ENCODE measurements at regions not wholly inside any gene's neighbourhood (a gene's known extent, or its start where the extent isn't known, plus 50 kb on each side); places are given as distances from the start of the nearest gene placed in this dataset.

DNA sequence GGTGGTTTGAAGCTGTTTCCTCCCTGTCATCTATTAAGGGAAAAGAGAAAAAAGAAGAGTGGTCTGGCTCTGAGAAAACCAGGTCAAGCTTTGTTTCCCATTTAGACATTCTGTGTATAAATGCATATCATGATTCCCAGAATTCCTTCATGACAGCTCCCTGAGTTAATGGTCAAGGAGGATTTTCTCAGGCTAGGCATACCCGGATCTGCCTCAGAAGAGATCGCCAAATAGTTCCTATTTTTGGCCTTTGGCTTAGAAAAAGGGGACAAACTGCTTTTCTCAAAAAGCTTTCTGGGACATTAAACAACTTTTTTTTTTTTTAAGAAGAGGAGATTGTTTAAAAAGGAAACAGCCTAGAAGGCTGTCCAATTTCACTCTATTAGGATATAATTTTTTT, 53.5 kb upstream of the PIP4K2A start:
- DNase-seq (ENCODE audit: low spot score), result no peak
- no peaks in the 10 kb centered on the region for H3K9me3 ChIP-seq (ENCODE audit: low read depth)
- H3K4me1 ChIP-seq (ENCODE audit: insufficient read depth), result no peaks in the 10 kb centered on the region
- no peaks in the 10 kb centered on the region for H4K20me1 ChIP-seq (ENCODE audit: insufficient read depth, poor library complexity, severe bottlenecking)
- no peak overlapping the region for H2AFZ ChIP-seq
- TF ChIP-seq EZH2 (IDR thresholded peaks at IDR 0.05; ENCODE audit: borderline replicate concordance), result no peak
- TF ChIP-seq, protein P1, sequence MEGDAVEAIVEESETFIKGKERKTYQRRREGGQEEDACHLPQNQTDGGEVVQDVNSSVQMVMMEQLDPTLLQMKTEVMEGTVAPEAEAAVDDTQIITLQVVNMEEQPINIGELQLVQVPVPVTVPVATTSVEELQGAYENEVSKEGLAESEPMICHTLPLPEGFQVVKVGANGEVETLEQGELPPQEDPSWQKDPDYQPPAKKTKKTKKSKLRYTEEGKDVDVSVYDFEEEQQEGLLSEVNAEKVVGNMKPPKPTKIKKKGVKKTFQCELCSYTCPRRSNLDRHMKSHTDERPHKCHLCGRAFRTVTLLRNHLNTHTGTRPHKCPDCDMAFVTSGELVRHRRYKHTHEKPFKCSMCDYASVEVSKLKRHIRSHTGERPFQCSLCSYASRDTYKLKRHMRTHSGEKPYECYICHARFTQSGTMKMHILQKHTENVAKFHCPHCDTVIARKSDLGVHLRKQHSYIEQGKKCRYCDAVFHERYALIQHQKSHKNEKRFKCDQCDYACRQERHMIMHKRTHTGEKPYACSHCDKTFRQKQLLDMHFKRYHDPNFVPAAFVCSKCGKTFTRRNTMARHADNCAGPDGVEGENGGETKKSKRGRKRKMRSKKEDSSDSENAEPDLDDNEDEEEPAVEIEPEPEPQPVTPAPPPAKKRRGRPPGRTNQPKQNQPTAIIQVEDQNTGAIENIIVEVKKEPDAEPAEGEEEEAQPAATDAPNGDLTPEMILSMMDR (IDR thresholded peaks at IDR 0.05; ENCODE audit: poor library complexity), result no peak
- no peak for TF ChIP-seq EZH2phosphoT487 (IDR thresholded peaks at IDR 0.05; ENCODE audit: low read depth, severe bottlenecking, unreplicated experiment)
- H3K27ac ChIP-seq, result no peak overlapping the region
- H3K4me3 ChIP-seq, result no peak overlapping the region
- no peak overlapping the region for H3K4me2 ChIP-seq
- no peaks in the 10 kb centered on the region for H3K9me2 ChIP-seq (replicated peaks; ENCODE audit: insufficient read depth)
- H3K36me3 ChIP-seq (replicated peaks; ENCODE audit: insufficient read depth, low read depth), result no peaks in the 10 kb centered on the region
- WGBS (ENCODE audit: low lambda C conversion rate, missing lambda C conversion rate), result 92% methylated on average over 2 of the region's 2 CpGs
- H3K27me3 ChIP-seq, result no peaks in the 10 kb centered on the region
- H3K79me2 ChIP-seq, result no peaks in the 10 kb centered on the region

DNA sequence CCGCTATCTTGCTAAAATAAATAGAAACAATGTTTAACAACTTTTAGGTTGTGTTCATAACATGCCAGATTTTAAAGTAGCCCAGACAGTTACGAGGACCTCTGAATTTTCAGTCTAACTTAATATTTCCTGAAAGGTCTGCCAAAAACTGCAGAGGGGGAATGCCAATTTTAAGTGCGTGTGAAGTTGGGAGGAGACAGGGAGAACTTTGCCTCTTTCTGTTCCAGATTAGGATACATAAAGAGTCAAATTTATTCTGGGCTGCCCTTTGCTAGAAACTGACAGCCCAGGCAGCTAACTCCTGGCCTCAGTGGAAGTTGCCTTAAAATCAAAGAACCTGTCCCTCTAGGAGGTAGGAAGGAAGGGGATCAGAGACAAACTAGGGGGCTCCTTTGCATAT, 52.3 kb upstream of the PIP4K2A start:
- Histone ChIP-seq H3K27ac (no peak overlapping the region), H3K4me2 (no peak overlapping the region), H4K20me1 (ENCODE audit: insufficient read depth, poor library complexity, severe bottlenecking) (no peaks in the 10 kb centered on the region), H3K9me3 (ENCODE audit: low read depth) (no peaks in the 10 kb centered on the region), H3K79me2 (no peaks in the 10 kb centered on the region), H3K36me3 (replicated peaks; ENCODE audit: insufficient read depth, low read depth) (no peaks in the 10 kb centered on the region), H3K27me3 (no peaks in the 10 kb centered on the region), H2AFZ (no peak overlapping the region), H3K4me1 (ENCODE audit: insufficient read depth) (no peaks in the 10 kb centered on the region), H3K9me2 (replicated peaks; ENCODE audit: insufficient read depth) (no peaks in the 10 kb centered on the region), H3K4me3 (no peak overlapping the region)
- TF ChIP-seq EZH2phosphoT487 (IDR thresholded peaks at IDR 0.05; ENCODE audit: low read depth, severe bottlenecking, unreplicated experiment), result no peak
- TF ChIP-seq, protein P1 (IDR thresholded peaks at IDR 0.05; ENCODE audit: poor library complexity), result no peak
- TF ChIP-seq EZH2 (IDR thresholded peaks at IDR 0.05; ENCODE audit: borderline replicate concordance), result no peak
- DNase-seq (ENCODE audit: low spot score), result no peak
- 67% methylated on average over 3 of the region's 3 CpGs for WGBS (ENCODE audit: low lambda C conversion rate, missing lambda C conversion rate)

DNA sequence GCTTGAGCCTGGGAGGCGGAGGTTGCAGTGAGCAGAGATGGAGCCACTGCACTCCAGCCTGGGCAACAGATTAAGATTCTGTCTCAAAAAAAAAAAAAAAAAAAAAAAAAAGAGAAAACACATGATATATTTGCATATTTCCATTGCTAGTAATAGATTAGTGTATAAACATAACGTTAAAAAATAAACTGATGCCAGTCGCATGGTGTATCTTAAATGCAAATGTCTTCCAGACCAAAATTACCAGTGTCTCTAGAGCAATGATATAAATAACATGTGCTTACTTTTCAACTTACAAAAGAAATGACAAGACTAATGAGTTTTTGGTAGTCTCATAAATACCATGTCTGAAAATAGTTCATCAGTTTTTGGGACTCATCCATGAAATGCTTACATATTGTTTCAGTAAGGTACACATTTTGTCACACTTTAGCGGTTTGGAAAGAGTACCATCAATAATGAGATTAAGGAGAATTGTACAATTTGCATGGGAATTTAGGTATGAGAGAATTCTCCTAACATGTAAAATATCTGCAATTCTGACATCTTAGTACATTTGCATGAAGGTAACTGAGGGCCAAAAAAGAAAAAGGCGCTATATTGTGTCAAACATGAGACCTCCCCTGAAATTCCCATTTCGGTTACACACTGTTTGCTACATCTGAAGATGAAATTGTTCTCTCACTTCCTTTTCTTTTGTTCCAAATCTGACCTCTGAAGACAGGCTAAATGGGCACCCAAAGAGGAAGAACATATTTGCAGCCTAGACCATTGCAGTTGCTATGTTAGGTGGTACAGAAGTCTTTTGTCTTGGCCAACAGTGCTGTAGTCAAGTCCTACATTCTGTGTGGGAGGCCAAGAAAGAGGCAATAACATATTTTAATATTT, 51.5 kb upstream of the PIP4K2A start:
- Histone ChIP-seq H4K20me1 (ENCODE audit: insufficient read depth, poor library complexity, severe bottlenecking) (no peaks in the 10 kb centered on the region), H3K27ac (no peak overlapping the region), H2AFZ (no peak overlapping the region), H3K4me2 (no peak overlapping the region), H3K27me3 (no peaks in the 10 kb centered on the region), H3K79me2 (no peaks in the 10 kb centered on the region), H3K4me3 (no peak overlapping the region), H3K9me2 (replicated peaks; ENCODE audit: insufficient read depth) (no peaks in the 10 kb centered on the region), H3K9me3 (ENCODE audit: low read depth) (no peaks in the 10 kb centered on the region), H3K36me3 (replicated peaks; ENCODE audit: insufficient read depth, low read depth) (no peaks in the 10 kb centered on the region), H3K4me1 (ENCODE audit: insufficient read depth) (no peaks in the 10 kb centered on the region)
- WGBS (ENCODE audit: low lambda C conversion rate, missing lambda C conversion rate), result 97% methylated on average over 6 of the region's 6 CpGs
- TF ChIP-seq EZH2 (IDR thresholded peaks at IDR 0.05; ENCODE audit: borderline replicate concordance) (no peak), EZH2phosphoT487 (IDR thresholded peaks at IDR 0.05; ENCODE audit: low read depth, severe bottlenecking, unreplicated experiment) (no peak)
- TF ChIP-seq, protein P1 (IDR thresholded peaks at IDR 0.05; ENCODE audit: poor library complexity), result no peak
- no peak for DNase-seq (ENCODE audit: low spot score)
